T-helper 1 cell treated with Interleukin-12 subunit alpha and Interleukin-12 subunit beta and Interleukin-4 antibody, amounts not matched to agents 30 μg/mL and 1 μg/mL, for 36 hours (primary cell): ENCODE measurements at regions not wholly inside any gene's neighbourhood (a gene's known extent, or its start where the extent isn't known, plus 50 kb on each side); places are given as distances from the start of the nearest gene placed in this dataset.

Experiments
- H3K27ac Mint-ChIP-seq: one replicate; pipeline ENCODE4 v1.8.0; 2021; ENCODE audit warnings: mild to moderate bottlenecking, mixed read lengths
- H3K27me3 Mint-ChIP-seq: one replicate; pipeline ENCODE4 v1.8.0; 2021; ENCODE audit warnings: low read depth, mixed read lengths
- H3K36me3 Mint-ChIP-seq: one replicate; pipeline ENCODE4 v1.8.0; 2021; ENCODE audit warnings: low read depth, mixed read lengths
- H3K4me1 Mint-ChIP-seq: one replicate; pipeline ENCODE4 v1.8.0; 2021; ENCODE audit warnings: low read depth, mixed read lengths
- H3K4me3 Mint-ChIP-seq: one replicate; pipeline ENCODE4 v1.8.0; 2021; ENCODE audit warnings: mild to moderate bottlenecking, moderate library complexity, mixed read lengths
- H3K9me3 Mint-ChIP-seq: one replicate; pipeline ENCODE4 v1.8.0; 2021; ENCODE audit warnings: mixed read lengths

GRCh38 chr17:54834086-54834485, 66.6 kb upstream of the TOM1L1 start:
- Mint-ChIP-seq H3K4me3 (no peak overlapping the region), H3K4me1 (no peaks in the 10 kb centered on the region), H3K36me3 (no peaks in the 10 kb centered on the region), H3K27me3 (no peaks in the 10 kb centered on the region), H3K27ac (no peak overlapping the region), H3K9me3 (no peaks in the 10 kb centered on the region)

GRCh38 chr17:54835015-54835414, 65.6 kb upstream of the TOM1L1 start:
- no peaks in the 10 kb centered on the region for H3K9me3 Mint-ChIP-seq
- H3K27ac Mint-ChIP-seq, result no peak overlapping the region
- H3K4me3 Mint-ChIP-seq, result no peak overlapping the region
- no peaks in the 10 kb centered on the region for H3K27me3 Mint-ChIP-seq
- no peaks in the 10 kb centered on the region for H3K36me3 Mint-ChIP-seq
- H3K4me1 Mint-ChIP-seq, result no peaks in the 10 kb centered on the region

GRCh38 chr17:54836723-54837462, 63.8 kb upstream of the TOM1L1 start:
- no peak overlapping the region for H3K27ac Mint-ChIP-seq
- no peaks in the 10 kb centered on the region for H3K4me1 Mint-ChIP-seq
- H3K27me3 Mint-ChIP-seq, result no peaks in the 10 kb centered on the region
- no peaks in the 10 kb centered on the region for H3K36me3 Mint-ChIP-seq
- H3K9me3 Mint-ChIP-seq, result no peaks in the 10 kb centered on the region
- H3K4me3 Mint-ChIP-seq, result no peak overlapping the region

GRCh38 chr17:54838651-54839421, 61.8 kb upstream of the TOM1L1 start:
- H3K4me1 Mint-ChIP-seq, result no peaks in the 10 kb centered on the region

GRCh38 chr17:54839447-54839846, 61.2 kb upstream of the TOM1L1 start:
- Mint-ChIP-seq H3K27ac (no peak overlapping the region), H3K4me1 (no peaks in the 10 kb centered on the region), H3K4me3 (no peak overlapping the region), H3K27me3 (no peaks in the 10 kb centered on the region), H3K9me3 (no peaks in the 10 kb centered on the region), H3K36me3 (no peaks in the 10 kb centered on the region)

More at GRCh38 chr17:54838651-54839421, 61.8 kb upstream of the TOM1L1 start:
- no peak overlapping the region for H3K27ac Mint-ChIP-seq
- H3K4me3 Mint-ChIP-seq, result no peak overlapping the region
- H3K27me3 Mint-ChIP-seq, result no peaks in the 10 kb centered on the region
- no peaks in the 10 kb centered on the region for H3K36me3 Mint-ChIP-seq
- H3K9me3 Mint-ChIP-seq, result no peaks in the 10 kb centered on the region

GRCh38 chr17:54840885-54841591, 59.6 kb upstream of the TOM1L1 start:
- H3K36me3 Mint-ChIP-seq, result no peaks in the 10 kb centered on the region
- H3K27ac Mint-ChIP-seq, result no peak overlapping the region
- H3K4me3 Mint-ChIP-seq, result no peak overlapping the region
- H3K9me3 Mint-ChIP-seq, result no peaks in the 10 kb centered on the region
- H3K27me3 Mint-ChIP-seq, result no peaks in the 10 kb centered on the region
- no peaks in the 10 kb centered on the region for H3K4me1 Mint-ChIP-seq

- Mint-ChIP-seq H3K36me3 (no peaks in the 10 kb centered on the region), H3K4me1 (no peaks in the 10 kb centered on the region), H3K27ac (no peak overlapping the region), H3K9me3 (no peaks in the 10 kb centered on the region), H3K4me3 (no peak overlapping the region), H3K27me3 (no peaks in the 10 kb centered on the region)
These were observed 59.0 kb upstream of the TOM1L1 start for GRCh38 chr17:54841656-54842055.

- Mint-ChIP-seq H3K27me3 (no peaks in the 10 kb centered on the region), H3K4me3 (no peak overlapping the region), H3K4me1 (no peaks in the 10 kb centered on the region), H3K9me3 (no peaks in the 10 kb centered on the region), H3K27ac (no peak overlapping the region), H3K36me3 (no peaks in the 10 kb centered on the region)
These were observed 56.4 kb upstream of the TOM1L1 start for GRCh38 chr17:54844233-54844632.

- no peaks in the 10 kb centered on the region for H3K36me3 Mint-ChIP-seq
- no peak overlapping the region for H3K4me3 Mint-ChIP-seq
- no peaks in the 10 kb centered on the region for H3K4me1 Mint-ChIP-seq
- no peaks in the 10 kb centered on the region for H3K9me3 Mint-ChIP-seq
- no peak overlapping the region for H3K27ac Mint-ChIP-seq
- H3K27me3 Mint-ChIP-seq, result no peaks in the 10 kb centered on the region
These were observed 52.2 kb upstream of the TOM1L1 start for GRCh38 chr17:54848368-54848987.

GRCh38 chr17:54849660-54850059, 51.0 kb upstream of the TOM1L1 start:
- no peaks in the 10 kb centered on the region for H3K36me3 Mint-ChIP-seq
- no peaks in the 10 kb centered on the region for H3K4me1 Mint-ChIP-seq
- no peaks in the 10 kb centered on the region for H3K27me3 Mint-ChIP-seq
- H3K27ac Mint-ChIP-seq, result no peak overlapping the region
- peaks cover 3% of the 10 kb centered on the region for H3K9me3 Mint-ChIP-seq
- H3K4me3 Mint-ChIP-seq, result no peak overlapping the region
